Skin epidermis (tissue), 12 donors: ENCODE measurements at regions not wholly inside any gene's neighbourhood (a gene's known extent, or its start where the extent isn't known, plus 50 kb on each side); places are given as distances from the start of the nearest gene placed in this dataset.

Experiments used
- H3K27ac ChIP-seq, 21 experiments: fragments of 200-600 bp; sonication (generic) in 11 of 21; one replicate each; pipeline ENCODE4 v1.5.0; 2020; ENCODE audit warnings: mild to moderate bottlenecking in 3 of 21, inconsistent platforms in 2 of 21, moderate library complexity in 2 of 21
- H3K4me3 ChIP-seq, 7 experiments: fragments of 200-600 bp; sonication (generic) in 2 of 7; one replicate each; pipeline ENCODE4 v1.5.0; 2020; ENCODE audit warnings: inconsistent platforms in 2 of 7, mild to moderate bottlenecking in 2 of 7, moderate library complexity in 1 of 7

DNA sequence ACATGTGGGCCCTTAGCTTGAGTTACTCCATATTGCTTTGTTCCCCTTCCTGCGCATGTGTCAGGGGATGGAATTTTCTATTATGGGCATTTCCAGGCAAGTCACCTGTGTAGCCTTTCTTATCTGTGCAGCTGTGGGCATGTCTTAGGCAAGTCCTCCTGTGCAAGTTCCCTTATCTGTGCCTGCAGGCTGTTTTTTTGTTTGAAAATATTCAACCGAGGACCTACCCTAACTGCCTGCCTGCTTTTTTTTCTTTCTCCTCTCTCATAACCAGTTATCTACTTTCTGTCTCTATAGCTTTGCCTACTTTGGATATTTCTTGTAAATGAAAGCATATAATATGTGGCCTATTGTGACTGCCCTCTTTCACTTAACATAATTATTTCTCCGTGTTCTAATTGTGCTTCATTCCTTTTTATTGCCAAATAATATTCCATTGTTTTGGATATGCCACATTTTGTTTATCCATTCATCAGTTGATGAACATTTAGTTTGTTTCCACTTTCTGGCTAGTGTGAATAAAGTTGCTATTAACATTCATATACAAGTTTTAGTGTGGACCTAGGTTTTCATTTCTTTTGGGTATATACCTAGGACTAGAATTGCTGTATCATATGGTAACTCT lies 83.6 kb upstream of the CADM1 start:
- H3K27ac ChIP-seq = no peak overlapping the region
- H3K4me3 ChIP-seq = no peak overlapping the region

DNA sequence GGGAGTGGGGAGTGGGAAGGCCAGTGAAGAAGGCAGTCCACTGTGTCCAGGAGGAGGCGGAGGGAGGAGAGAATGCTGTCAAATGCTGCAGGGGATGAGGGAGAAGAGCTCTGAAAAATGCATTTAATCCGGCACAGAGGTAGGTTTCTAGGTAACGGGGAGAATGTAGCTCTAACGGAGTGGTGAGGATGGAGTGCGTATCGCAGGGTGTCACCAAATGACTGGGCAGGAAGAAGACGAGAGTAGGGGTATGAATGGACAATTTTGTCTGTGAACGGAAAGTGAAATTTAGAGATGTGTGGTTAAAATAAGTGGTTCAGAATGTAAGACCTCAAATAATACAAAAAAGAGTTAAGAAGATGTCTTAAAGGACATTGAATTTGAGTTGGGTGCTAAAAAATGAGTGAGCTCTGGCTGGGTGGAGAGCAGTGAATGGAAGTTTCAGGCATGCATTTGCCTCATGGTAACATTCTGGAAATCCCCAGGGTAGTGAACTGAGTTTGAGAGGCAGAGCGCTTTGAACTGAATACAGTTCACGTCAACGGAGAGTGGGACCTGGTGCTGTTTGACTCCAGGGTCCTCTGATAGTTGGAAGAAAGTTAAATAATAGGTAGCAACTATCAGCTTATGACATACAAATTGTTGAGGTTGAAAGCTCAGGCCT lies 81.3 kb upstream of the CADM1 start:
- Histone ChIP-seq H3K27ac (no peak overlapping the region), H3K4me3 (no peak overlapping the region)

DNA sequence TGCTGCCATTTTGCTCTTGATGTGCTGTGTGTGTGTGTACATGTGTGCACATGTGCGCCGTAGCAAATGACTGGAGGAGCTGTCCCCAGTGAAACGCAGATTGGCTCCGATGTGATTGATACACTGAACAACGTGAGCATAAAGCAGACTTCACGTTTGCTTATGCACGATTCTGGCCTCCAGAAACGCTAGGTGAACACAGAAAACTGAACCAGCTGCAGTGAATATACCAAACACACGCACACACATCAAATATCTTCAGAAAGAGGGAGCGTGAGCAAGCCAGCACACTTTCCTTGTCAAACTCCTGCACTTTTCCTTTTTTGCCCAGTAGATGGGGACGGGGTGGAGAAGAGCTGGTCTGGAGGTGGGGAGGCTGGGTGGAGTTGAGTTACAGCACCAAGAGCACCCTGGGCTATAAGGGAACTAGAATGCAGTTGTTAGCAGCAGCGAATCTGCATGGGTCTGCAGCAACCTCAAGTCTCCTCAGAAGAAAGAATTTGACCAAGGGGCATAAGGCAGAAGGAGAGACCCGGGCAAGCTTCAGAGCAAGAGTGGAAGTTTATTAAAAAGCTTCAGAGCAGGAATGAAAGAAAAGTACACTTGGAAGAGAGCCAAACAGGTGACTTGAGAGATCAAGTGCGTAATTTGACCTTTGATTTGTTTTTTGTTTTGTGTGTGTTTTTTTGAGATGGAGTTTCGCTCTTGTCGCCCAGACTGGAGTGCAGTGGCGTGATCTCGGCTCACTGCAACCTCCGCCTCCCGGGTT lies 77.8 kb upstream of the CADM1 start:
- no peak overlapping the region for H3K4me3 ChIP-seq
- H3K27ac ChIP-seq = peak overlapping the region in 1 of 21 experiments; percentile 3

DNA sequence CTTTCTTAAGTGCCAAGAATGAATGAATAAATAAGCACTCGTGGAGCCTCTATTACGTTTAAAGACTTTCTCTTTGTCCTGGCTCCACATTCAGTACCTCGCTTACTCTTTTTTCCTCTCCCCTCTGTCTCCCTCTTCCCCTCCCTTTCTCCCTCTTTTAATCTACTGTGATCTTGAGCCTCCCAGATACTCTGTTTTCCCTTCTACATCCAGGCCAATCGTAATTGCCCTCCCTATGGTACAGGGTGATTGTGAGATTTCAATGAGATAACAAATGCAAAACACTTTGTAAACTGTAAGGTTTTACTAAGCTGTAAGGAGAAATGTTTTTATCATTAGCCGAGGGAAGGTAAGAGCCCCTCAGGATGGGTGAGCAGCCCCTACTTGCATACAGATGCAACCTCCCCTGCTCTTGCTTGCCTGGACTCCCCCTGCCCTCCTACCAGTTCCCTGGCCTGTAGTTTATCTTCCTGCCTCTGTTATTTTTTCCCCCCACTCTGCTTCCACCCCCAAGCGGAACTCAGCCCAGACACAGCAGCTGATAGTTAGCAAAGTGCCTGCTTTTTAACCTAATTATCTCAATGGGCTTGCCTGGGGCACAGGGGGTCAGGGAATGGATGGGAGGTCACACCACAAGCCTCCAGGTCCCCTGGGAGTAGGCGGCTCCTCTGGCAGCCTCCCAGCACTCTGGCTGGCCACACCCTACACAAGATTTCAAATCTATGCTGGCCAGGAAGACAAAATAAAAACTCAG lies 76.9 kb upstream of the CADM1 start:
- Histone ChIP-seq H3K27ac (peak overlapping the region in 1 of 21 experiments; percentile 3), H3K4me3 (no peak overlapping the region)

DNA sequence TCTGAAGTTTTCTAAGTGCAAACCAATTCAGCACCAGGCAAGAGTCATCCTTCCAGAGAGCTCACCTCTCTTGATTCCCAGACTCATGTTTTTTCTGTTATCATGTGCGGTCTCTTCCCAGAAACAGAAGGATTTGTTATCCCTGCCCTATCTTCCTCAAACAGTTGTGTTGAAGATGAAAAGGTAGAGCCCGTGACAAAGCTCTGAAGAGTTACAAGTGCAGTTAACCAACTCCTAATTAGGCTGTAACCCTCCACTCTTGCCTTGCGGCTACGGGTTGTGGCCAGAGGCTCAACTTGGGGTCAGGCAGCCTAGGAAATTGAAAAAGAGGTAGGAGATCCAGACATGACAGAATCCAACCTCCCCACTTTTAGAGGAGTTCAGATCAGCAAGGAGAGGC lies 76.2 kb upstream of the CADM1 start:
- Histone ChIP-seq H3K27ac (no peak overlapping the region), H3K4me3 (no peak overlapping the region)

DNA sequence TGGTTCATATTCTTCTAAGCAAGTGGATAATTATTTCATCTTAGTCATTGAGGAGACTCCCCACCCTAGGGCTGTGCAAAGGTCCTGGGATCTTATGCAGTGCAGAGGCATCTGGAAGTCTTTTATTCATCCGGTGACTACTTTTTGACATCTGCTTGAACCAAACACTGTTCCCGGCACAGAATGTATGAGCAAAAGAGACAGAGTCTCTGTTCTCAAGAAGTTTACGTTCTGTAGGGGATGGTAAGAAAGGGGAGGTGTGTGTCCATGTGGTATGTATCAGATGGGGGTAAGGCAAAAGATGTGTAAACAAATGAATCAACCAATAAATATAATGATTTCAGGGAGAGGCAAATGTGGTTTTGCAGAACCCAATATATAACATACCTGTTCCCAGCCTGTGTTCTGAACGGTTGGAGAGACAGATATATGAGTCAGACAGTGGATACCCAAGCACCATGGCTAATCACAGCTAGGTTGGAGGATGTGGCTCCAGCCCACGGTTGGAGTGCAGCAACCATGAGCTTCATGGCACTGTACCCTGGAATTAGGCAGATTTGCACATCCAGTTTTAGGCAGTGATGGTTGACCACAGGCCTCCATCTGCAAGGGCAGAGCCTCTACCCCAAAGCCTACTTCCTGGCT lies 75.1 kb upstream of the CADM1 start:
- Histone ChIP-seq H3K4me3 (no peak overlapping the region), H3K27ac (no peak overlapping the region)

DNA sequence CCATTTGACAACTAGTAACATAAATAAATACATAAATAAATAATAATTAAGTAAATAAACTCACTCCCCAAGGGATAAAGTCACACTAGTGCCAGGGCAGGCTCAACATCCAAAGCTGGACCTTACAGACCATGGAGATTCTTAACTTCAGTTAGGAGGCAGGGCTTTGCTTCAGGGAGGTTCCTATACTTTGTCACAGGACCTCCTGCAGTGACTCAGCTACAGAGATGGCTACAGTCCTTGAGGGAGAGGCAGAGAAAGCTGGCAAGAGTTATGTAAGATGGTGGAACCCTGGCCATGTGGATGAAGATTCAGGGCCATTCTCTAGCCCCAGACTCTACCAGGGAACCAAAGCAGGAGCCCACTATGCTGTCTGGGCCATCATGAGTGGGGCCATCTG lies 74.1 kb upstream of the CADM1 start:
- Histone ChIP-seq H3K27ac (no peak overlapping the region), H3K4me3 (no peak overlapping the region)

DNA sequence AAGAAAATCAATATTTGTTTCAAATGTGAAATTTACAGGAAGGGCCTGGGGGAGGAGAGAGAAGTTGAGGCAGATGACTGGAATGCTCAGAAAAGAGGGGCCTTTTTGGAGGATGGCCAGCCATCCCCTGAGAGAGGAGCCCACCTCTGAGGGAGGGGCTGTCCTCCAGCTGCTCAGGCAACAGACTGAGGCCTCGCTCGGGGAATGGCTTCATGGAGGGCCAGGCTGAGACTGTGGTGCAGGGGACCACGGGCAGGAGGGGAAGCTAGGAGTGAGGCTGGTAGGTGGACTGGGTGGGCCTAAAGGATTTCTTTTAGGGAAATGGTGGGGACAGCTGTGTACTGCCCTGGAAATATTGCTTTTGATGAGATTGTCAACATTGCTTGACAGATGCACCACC lies 73.5 kb upstream of the CADM1 start:
- no peak overlapping the region for H3K27ac ChIP-seq
- no peak overlapping the region for H3K4me3 ChIP-seq

DNA sequence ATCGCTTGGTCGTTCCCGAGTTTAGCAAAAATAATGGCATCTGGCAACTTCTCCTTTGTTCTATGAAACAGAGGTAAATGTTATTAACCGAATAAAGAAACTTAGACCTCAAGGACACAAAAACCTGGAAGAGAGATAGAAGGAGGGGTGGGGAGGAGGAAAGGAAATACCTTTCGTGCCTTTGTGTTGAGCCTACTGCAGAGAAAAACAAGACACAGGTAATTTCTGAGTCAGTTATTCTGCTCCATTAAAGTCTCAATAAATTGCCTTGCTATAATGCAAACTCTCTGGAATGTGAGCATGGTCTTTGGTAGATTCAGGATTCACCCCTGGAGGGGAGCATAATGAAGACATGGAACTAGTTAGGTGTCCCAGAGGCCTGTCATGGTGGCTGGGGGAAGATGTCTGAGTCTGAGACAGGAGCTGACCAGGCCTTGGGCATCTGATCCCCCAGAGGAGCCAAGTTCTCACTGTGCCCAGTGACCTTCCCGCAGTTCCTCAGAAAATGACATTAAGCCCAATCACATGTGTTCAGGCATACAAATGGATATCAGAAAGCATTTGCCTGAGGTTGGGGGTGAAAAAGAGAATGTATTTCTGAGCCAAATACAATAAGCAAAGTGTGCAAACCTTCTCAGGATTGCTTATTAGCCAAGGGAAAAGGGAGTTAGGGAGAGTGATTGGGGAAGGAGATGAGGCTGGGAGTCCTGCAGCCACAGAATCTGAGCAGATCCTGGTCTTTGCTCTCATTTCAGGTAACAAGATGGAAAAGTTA lies 72.6 kb upstream of the CADM1 start:
- Histone ChIP-seq H3K4me3 (no peak overlapping the region), H3K27ac (no peak overlapping the region)

DNA sequence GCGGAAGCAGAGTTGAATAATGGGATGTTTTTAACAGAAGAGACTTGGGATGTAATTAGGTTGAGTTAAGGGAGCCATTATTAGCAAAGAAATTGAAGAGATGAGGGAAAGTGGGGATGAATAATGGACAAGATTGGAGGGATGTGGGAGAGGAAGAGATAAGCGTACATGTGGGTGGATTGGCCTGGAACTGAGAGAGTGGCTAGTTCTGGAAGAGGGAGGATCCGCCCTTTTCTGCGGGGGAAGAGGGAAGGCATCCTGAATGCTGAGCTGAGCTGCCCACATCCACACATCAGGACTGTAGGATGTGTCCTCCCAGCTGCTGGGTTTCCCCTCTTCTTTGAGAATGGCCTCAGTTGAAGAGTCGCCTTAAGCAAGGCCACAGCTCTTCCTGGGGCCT lies 68.3 kb upstream of the CADM1 start:
- H3K4me3 ChIP-seq = no peak overlapping the region
- H3K27ac ChIP-seq = no peak overlapping the region

DNA sequence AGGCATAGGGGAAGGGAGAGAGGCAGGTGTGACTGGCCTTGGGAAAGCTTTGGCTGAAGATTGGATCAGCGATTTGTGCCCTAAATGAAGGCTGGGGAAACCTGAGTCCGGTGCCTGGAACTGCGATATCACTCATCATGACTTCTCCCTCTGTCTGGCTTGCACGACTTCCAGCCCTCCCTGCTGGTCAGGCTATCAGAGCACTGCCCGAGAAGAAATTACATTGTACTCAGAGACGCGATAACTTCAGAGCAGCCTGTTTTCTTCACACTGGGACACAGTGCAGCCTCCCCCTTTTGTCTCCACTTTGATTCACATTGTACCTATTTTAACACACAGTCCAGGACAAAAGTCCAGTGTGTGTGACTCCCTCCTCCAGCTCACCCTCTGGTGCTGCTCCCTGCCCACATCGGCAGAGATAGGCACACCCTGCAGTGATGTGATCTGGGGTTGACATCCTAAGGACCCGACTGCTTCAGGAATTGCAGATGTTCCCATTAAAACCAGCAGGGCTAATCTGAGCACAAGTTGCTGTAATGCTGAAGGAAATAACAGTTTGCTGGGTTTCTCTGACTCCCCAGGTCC lies 62.1 kb upstream of the CADM1 start:
- no peak overlapping the region for H3K27ac ChIP-seq
- H3K4me3 ChIP-seq = no peak overlapping the region

DNA sequence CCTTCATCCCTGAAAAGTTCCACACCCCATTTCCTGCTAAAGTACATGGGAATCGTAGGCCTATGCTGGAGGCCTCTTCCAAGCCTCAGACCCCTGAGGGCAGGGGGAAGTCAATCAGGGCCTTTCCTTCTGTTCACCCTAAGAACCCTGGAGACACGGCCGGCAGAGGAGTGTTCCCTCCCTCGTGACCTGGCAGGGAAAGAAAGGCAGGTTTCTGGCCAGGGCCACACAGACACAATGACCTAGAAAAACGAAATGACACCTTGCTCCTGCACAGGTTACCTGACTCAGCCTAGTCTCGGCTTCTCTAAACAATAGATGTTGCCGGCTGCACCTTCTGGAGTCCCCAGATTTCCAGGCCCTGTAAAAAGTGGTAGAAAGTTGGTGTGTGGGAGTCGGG lies 60.6 kb upstream of the CADM1 start:
- no peak overlapping the region for H3K27ac ChIP-seq

DNA sequence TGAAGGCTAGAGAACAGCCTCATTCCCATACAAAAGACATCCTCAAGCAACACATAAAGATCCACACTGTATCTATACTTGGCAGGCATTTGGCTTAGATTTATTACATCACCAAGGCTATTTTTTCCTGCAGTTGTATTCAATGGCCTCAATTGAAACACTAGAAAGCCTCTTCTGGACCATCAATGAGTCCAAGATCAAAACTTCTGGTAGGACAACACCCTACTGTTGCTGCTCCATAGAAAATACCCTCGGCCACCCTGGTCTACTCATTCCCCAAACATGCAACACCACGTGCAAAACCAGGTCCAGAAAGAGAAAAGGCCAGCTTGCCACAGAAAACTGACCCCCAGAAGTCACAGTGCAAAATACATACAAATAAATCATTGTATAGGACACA lies 56.9 kb upstream of the CADM1 start:
- no peak overlapping the region for H3K4me3 ChIP-seq
- H3K27ac ChIP-seq = no peak overlapping the region

More for the DNA sequence above, 60.6 kb upstream of the CADM1 start:
- H3K4me3 ChIP-seq = no peak overlapping the region

DNA sequence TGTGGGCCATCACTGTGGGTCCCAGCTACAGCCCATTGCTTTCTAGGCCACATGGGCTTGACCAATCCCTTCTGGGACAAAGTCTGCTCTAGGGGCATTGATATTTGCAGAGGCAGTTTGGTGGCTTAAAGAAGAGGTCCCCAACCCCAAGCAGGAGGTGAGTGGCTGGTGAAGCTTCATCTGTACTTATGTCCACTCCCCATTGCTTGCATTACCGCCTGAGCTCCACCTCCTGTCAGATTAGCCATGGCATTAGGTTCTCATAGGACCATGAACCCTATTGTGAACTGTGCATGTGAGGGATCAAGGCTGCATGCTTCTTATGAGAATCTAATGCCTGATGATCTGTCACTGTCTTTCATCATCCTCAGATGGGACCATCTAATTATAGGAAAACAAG lies 54.4 kb upstream of the CADM1 start:
- H3K27ac ChIP-seq = no peak overlapping the region
- H3K4me3 ChIP-seq = no peak overlapping the region

DNA sequence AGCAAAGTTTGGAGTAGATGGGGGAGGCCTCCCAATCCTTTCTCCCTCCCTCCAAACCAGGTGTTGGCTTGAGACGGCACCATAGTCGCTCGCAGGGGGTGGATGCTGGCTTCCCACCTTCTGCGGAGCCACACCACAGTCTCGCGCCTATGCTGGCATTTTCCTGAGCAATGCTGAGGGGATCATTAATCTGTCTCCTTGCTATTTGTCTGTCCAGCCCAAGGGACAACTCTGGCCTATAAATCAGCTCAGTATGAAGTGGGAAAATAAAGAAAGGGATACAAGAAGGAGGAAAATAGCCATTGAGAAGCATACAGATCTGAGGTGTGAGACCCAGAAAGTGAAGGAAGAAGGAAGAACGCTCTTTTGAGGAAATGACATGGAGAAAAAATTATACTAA lies 53.5 kb upstream of the CADM1 start:
- Histone ChIP-seq H3K27ac (no peak overlapping the region), H3K4me3 (no peak overlapping the region)

DNA sequence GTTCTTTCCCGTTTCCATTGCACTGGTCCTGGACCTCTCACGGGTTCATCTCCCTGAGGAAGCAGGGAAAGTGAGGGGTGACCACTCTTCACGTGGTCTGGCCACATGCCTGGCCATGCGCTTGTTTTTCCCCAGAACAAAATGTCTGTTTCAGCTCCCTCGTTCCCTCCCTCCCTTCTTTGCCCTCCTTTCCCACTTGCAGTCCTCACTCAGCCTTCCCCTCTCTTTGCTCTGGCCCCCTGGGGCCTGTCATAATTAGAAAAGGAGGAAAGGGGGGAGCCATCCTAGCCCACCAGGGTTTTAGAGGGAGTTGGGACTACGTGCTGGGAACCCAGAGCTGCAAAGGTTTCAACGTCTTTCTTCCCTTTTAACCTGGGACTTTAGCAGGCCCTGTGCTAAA lies 52.8 kb upstream of the CADM1 start:
- Histone ChIP-seq H3K27ac (no peak overlapping the region), H3K4me3 (no peak overlapping the region)

DNA sequence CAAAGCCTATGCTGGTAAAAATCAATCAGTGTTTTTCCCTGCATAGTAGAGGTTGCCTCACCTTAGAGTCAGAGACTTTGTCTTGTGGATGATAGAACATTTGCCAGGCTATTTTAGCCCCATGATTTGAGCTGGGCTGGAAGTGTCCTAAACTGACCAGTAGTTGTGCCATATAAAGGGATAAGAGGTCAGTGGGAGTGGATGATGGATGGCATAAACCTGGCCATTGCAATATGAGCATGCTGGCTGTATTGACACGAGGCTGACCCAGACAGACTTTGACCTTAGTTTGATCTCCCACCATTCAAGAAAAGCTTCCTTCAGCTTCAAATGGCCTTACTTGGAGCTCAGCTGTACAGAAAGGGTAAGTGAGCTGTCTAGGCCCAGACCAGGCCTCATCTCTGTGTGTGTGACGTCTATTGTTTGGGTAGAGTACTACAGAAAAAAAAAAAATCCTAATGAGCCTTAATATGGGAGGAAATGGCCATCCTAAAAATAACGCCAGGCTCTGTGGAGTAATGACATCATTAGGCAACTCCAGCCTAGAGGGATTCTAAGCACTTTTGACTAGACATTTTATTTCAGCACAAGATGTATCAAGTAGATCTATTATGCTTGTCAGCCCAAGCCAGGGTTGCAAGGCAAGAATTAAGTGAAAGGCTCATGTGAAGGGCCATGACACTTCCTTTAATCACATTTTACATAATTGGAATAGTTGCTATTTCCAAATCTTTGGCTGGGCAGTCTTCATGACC lies 51.3 kb upstream of the CADM1 start:
- Histone ChIP-seq H3K4me3 (no peak overlapping the region), H3K27ac (no peak overlapping the region)
